ENCODE measurements at regions not wholly inside any gene's neighbourhood (a gene's known extent, or its start where the extent isn't known, plus 50 kb on each side); places are given as distances from the start of the nearest gene placed in this dataset.
A peak's percentile ranks its signal among the peaks of the same experiment; 100 is the strongest.

GRCh38 chr2:120902592-120902991, 166.9 kb downstream of the GLI2 start:
- Histone ChIP-seq H3K27ac (ENCODE audit: low read depth, low read length, severe bottlenecking) (no peak overlapping the region), H3K4me1 (ENCODE audit: control insufficient read depth, insufficient read depth, low read length, poor library complexity, severe bottlenecking) (peaks cover 11% of the 10 kb centered on the region), H3K9me3 (ENCODE audit: control insufficient read depth, low read length) (no peaks in the 10 kb centered on the region), H3K36me3 (ENCODE audit: control insufficient read depth, insufficient read depth, low read length) (peaks cover 26% of the 10 kb centered on the region), H3K4me3 (ENCODE audit: extremely low read depth, insufficient read depth, low read length, poor library complexity, severe bottlenecking) (no peak overlapping the region)
- 87 to 88% methylated on average over 2 of the region's 2 CpGs for WGBS, 2 experiments (ENCODE audit: insufficient coverage in 2 of 2)

- Histone ChIP-seq H3K4me3 (ENCODE audit: extremely low read depth, insufficient read depth, low read length, poor library complexity, severe bottlenecking) (no peak overlapping the region), H3K4me1 (ENCODE audit: control insufficient read depth, insufficient read depth, low read length, poor library complexity, severe bottlenecking) (peaks cover 3% of the 10 kb centered on the region), H3K36me3 (ENCODE audit: control insufficient read depth, insufficient read depth, low read length) (peaks cover 31% of the 10 kb centered on the region), H3K9me3 (ENCODE audit: control insufficient read depth, low read length) (no peaks in the 10 kb centered on the region), H3K27ac (ENCODE audit: low read depth, low read length, severe bottlenecking) (peak overlapping the region; percentile 13)
- 78 to 94% methylated on average over 6 of the region's 8 CpGs for WGBS, 2 experiments (ENCODE audit: insufficient coverage in 2 of 2)
Measured at GRCh38 chr2:120904379-120904778, 168.7 kb downstream of the GLI2 start.

GRCh38 chr2:120904830-120905234, 169.2 kb downstream of the GLI2 start:
- Histone ChIP-seq H3K4me3 (ENCODE audit: extremely low read depth, insufficient read depth, low read length, poor library complexity, severe bottlenecking) (no peak overlapping the region), H3K27ac (ENCODE audit: low read depth, low read length, severe bottlenecking) (peak overlapping the region; percentile 13), H3K9me3 (ENCODE audit: control insufficient read depth, low read length) (no peaks in the 10 kb centered on the region), H3K4me1 (ENCODE audit: control insufficient read depth, insufficient read depth, low read length, poor library complexity, severe bottlenecking) (peaks cover 3% of the 10 kb centered on the region), H3K36me3 (ENCODE audit: control insufficient read depth, insufficient read depth, low read length) (peaks cover 31% of the 10 kb centered on the region)
- WGBS, 2 experiments (ENCODE audit: insufficient coverage in 2 of 2): 81 to 83% methylated on average over 1 to 4 of the region's 5 CpGs

- no peak overlapping the region for H3K27ac ChIP-seq (ENCODE audit: low read depth, low read length, severe bottlenecking)
- peaks cover 3% of the 10 kb centered on the region for H3K4me1 ChIP-seq (ENCODE audit: control insufficient read depth, insufficient read depth, low read length, poor library complexity, severe bottlenecking)
- peaks cover 29% of the 10 kb centered on the region for H3K36me3 ChIP-seq (ENCODE audit: control insufficient read depth, insufficient read depth, low read length)
- H3K4me3 ChIP-seq (ENCODE audit: extremely low read depth, insufficient read depth, low read length, poor library complexity, severe bottlenecking): no peak overlapping the region
- WGBS, 2 experiments (ENCODE audit: insufficient coverage in 2 of 2): 82 to 98% methylated on average over 4 to 5 of the region's 5 CpGs
- H3K9me3 ChIP-seq (ENCODE audit: control insufficient read depth, low read length): no peaks in the 10 kb centered on the region
Measured at GRCh38 chr2:120905298-120905697, 169.6 kb downstream of the GLI2 start.

- WGBS, 2 experiments (ENCODE audit: insufficient coverage in 2 of 2): 98 to 99% methylated on average over 15 of the region's 19 CpGs
- no peaks in the 10 kb centered on the region for H3K9me3 ChIP-seq (ENCODE audit: control insufficient read depth, low read length)
- H3K27ac ChIP-seq (ENCODE audit: low read depth, low read length, severe bottlenecking): no peak overlapping the region
- H3K4me3 ChIP-seq (ENCODE audit: extremely low read depth, insufficient read depth, low read length, poor library complexity, severe bottlenecking): no peak overlapping the region
- H3K4me1 ChIP-seq (ENCODE audit: control insufficient read depth, insufficient read depth, low read length, poor library complexity, severe bottlenecking): peaks cover 10% of the 10 kb centered on the region
- H3K36me3 ChIP-seq (ENCODE audit: control insufficient read depth, insufficient read depth, low read length): peaks cover 25% of the 10 kb centered on the region
Measured at GRCh38 chr2:120905824-120906571, 170.3 kb downstream of the GLI2 start.

GRCh38 chr2:120906914-120907313, 171.2 kb downstream of the GLI2 start:
- Histone ChIP-seq H3K27ac (ENCODE audit: low read depth, low read length, severe bottlenecking) (no peak overlapping the region), H3K9me3 (ENCODE audit: control insufficient read depth, low read length) (no peaks in the 10 kb centered on the region), H3K36me3 (ENCODE audit: control insufficient read depth, insufficient read depth, low read length) (peaks cover 21% of the 10 kb centered on the region), H3K4me1 (ENCODE audit: control insufficient read depth, insufficient read depth, low read length, poor library complexity, severe bottlenecking) (peaks cover 19% of the 10 kb centered on the region), H3K4me3 (ENCODE audit: extremely low read depth, insufficient read depth, low read length, poor library complexity, severe bottlenecking) (no peak overlapping the region)
- 90 to 91% methylated on average over 5 to 6 of the region's 6 CpGs for WGBS, 2 experiments (ENCODE audit: insufficient coverage in 2 of 2)

- WGBS, 2 experiments (ENCODE audit: insufficient coverage in 2 of 2): 95 to 98% methylated on average over 2 to 4 of the region's 4 CpGs
- peaks cover 21% of the 10 kb centered on the region for H3K36me3 ChIP-seq (ENCODE audit: control insufficient read depth, insufficient read depth, low read length)
- H3K9me3 ChIP-seq (ENCODE audit: control insufficient read depth, low read length): no peaks in the 10 kb centered on the region
- H3K27ac ChIP-seq (ENCODE audit: low read depth, low read length, severe bottlenecking): no peak overlapping the region
- no peak overlapping the region for H3K4me3 ChIP-seq (ENCODE audit: extremely low read depth, insufficient read depth, low read length, poor library complexity, severe bottlenecking)
- H3K4me1 ChIP-seq (ENCODE audit: control insufficient read depth, insufficient read depth, low read length, poor library complexity, severe bottlenecking): peaks cover 27% of the 10 kb centered on the region
Measured at GRCh38 chr2:120907822-120908221, 172.2 kb downstream of the GLI2 start.

GRCh38 chr2:120908314-120908975, 172.8 kb downstream of the GLI2 start:
- 87 to 97% methylated on average over 3 to 4 of the region's 5 CpGs for WGBS, 2 experiments (ENCODE audit: insufficient coverage in 2 of 2)
- H3K9me3 ChIP-seq (ENCODE audit: control insufficient read depth, low read length): no peaks in the 10 kb centered on the region
- H3K4me1 ChIP-seq (ENCODE audit: control insufficient read depth, insufficient read depth, low read length, poor library complexity, severe bottlenecking): peaks cover 32% of the 10 kb centered on the region
- no peak overlapping the region for H3K27ac ChIP-seq (ENCODE audit: low read depth, low read length, severe bottlenecking)
- H3K4me3 ChIP-seq (ENCODE audit: extremely low read depth, insufficient read depth, low read length, poor library complexity, severe bottlenecking): no peak overlapping the region
- H3K36me3 ChIP-seq (ENCODE audit: control insufficient read depth, insufficient read depth, low read length): peaks cover 21% of the 10 kb centered on the region

GRCh38 chr2:120909102-120909501, 173.4 kb downstream of the GLI2 start:
- WGBS, 2 experiments (ENCODE audit: insufficient coverage in 2 of 2): 100% methylated on average over 2 of the region's 2 CpGs
- no peaks in the 10 kb centered on the region for H3K9me3 ChIP-seq (ENCODE audit: control insufficient read depth, low read length)
- peaks cover 37% of the 10 kb centered on the region for H3K4me1 ChIP-seq (ENCODE audit: control insufficient read depth, insufficient read depth, low read length, poor library complexity, severe bottlenecking)
- H3K27ac ChIP-seq (ENCODE audit: low read depth, low read length, severe bottlenecking): no peak overlapping the region
- H3K36me3 ChIP-seq (ENCODE audit: control insufficient read depth, insufficient read depth, low read length): peaks cover 21% of the 10 kb centered on the region
- no peak overlapping the region for H3K4me3 ChIP-seq (ENCODE audit: extremely low read depth, insufficient read depth, low read length, poor library complexity, severe bottlenecking)

GRCh38 chr2:120910164-120910563, 174.5 kb downstream of the GLI2 start:
- Histone ChIP-seq H3K36me3 (ENCODE audit: control insufficient read depth, insufficient read depth, low read length) (peaks cover 21% of the 10 kb centered on the region), H3K27ac (ENCODE audit: low read depth, low read length, severe bottlenecking) (no peak overlapping the region)
- WGBS, 2 experiments (ENCODE audit: insufficient coverage in 2 of 2): 93 to 100% methylated on average over 4 of the region's 5 CpGs

More at GRCh38 chr2:120910164-120910563, 174.5 kb downstream of the GLI2 start:
- Histone ChIP-seq H3K4me3 (ENCODE audit: extremely low read depth, insufficient read depth, low read length, poor library complexity, severe bottlenecking) (no peak overlapping the region), H3K4me1 (ENCODE audit: control insufficient read depth, insufficient read depth, low read length, poor library complexity, severe bottlenecking) (peaks cover 38% of the 10 kb centered on the region), H3K9me3 (ENCODE audit: control insufficient read depth, low read length) (no peaks in the 10 kb centered on the region)
